ENCODE measurements at regions not wholly inside any gene's neighbourhood (a gene's known extent, or its start where the extent isn't known, plus 50 kb on each side); places are given as distances from the start of the nearest gene placed in this dataset.
"Not testable (repeated sequence)": the region's sequence is repeated elsewhere in the genome, so short reads cannot be mapped to it uniquely, and the experiment has no call there.

DNA sequence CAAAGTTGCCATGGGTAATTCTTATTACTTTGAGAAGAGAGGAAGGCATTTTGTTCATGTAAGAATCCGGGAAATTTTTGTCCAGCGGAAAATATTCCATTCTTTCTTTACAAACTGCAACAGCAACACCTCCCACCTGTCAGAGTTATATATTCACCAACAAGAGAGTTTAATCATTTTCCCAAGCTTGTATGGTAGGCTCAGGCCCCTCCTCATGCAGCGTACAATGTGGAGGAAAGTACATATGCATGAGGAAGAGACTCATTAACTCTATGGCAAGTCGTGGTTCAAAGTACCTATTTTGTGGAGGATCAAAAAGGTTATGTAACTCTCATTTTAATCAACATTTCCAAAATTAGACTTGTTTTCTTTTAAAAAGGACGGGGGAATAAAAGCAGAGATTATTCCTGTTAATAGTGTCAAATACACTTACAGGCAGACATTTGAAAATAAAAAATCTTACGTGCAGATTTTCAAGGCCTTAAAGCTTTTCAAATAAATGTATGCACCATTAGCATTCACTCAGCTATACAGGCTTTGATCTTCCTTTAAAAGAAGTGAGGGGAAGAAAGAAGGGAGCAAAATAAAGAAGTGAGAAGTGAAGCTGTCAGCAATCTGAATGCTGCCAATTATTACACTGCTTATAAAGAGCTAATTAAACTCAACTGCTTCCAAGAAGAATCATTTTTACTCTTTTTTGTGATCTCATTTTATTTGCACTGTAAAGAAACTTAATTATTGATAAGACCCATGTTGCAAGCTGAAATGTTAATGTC lies 204.8 kb downstream of the FAT4 start:
- no peak for DNase-seq

DNA sequence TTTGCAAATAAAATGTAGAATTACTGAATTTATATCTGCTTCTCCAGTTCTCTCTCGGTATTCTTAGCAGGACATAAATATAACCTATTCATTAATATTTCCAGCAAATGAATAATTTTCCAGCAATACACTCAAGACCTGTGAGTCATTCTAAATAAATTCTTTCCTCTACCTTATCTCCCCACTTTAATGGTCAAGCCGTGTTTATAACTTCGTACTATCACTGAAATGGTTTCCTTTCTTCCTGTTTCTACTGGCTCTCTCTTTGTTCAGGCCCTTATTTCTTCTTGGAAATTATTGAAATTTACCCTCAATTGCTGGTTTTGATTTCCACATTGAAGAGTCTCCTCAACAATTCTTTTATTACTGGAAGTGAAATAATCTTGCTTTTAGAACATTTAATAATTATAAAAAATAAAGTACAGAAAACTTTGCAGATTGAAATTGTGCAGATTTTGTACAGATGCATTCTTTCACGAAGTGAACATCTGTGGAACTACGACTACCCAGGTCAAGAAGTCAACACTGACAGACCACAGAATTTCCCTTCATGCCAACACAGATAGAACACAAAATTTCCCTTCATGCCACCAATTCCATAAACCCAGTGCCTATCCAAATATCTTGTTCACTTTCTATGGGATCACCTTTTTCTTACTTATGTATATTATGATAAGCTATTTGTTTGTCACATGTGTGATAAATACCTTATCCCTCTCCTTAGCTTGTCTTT lies 205.7 kb downstream of the FAT4 start:
- DNase-seq: no peak

DNA sequence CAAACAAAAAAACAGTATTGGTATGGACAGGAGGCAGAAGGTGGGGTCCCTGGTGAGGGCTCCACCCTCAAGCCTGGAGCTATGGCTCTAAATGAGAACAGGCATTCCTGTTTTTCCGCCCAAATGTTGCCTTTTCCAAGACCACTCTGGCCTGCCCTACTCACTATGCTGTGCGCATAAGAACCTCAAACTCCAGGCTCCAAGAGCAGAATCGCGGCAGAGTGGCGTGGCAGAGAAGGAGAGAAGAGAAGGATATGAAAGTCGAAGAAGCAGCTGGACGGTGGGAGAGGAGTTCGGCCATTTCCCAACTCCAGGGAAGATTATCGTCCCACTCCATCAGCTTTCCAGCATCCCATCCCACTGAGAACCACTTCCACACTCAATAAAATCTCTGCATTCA lies 207.8 kb downstream of the FAT4 start:
- no peak for DNase-seq

DNA sequence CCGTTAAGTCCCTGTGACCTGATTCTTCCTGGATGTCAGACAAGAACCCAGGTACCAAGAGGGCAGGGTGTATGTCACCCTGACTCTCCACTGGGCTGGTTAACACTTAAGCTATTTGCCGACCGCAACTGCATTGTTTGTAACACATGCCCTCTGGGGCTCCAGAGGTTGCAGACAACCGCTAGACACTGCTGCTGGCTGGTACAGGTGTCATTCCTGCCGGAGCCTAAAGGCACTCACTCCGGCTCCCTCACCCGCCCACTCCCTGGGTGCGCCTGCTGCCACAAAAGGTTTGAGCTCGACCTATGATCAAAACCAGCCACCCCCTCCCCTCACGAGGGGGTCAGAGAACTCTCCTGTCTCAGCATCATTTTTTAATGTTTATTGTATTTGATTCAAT lies 208.2 kb downstream of the FAT4 start:
- DNase-seq: no peak

DNA sequence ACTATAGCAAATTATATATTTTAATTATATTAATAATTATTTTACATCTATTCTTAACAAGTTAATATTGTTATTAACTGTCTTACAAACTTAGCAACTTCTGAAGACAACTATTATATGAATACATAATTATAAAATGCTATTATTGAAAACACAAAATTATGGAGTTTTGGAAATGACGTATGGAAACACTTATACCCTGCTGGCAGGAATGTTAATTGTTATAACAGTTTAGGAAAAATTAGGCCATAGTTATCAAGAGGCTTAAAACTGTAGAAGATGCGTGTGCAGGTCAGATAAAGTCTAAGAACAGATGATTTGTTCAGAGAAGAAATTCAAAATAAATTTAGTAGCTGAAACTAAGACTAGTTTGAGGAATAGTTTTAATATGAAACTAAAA lies 211.7 kb downstream of the FAT4 start:
- DNase-seq: no peak

DNA sequence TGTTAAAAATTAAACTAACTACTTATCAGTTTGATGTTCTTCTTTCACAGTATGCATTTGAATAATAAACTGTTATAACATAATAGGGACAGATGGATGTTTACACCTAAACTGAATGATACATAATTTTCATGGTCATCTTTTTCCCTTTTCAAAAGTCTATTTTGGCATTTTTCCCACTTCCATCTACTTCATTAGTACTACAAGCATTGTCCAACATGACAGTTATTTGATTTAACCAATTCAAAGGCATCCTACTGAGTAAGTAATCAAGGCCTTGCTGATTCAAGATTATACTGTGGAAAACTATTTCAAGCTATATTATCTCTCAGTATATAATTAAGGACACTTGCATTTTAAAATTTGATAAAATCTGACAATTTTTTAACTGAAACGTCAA lies 212.9 kb downstream of the FAT4 start:
- DNase-seq: no peak

DNA sequence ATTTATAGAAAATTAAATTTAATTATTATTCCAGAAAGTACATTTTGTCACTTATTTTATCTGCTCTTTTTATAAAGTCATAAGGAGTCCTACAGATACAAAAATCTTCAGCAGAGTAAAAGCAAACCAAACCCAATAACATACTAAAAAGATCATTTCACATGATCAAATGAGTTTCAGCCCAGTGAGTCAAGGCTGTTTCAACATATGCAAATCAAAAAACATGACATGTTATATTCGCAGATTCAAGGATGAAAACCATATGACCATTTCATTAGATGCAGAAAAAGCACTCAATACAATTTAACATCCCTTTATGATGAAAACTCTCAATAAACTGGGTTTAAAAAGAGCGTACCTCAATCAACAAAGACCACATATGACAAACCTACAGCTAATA lies 214.3 kb downstream of the FAT4 start:
- DNase-seq: no peak

DNA sequence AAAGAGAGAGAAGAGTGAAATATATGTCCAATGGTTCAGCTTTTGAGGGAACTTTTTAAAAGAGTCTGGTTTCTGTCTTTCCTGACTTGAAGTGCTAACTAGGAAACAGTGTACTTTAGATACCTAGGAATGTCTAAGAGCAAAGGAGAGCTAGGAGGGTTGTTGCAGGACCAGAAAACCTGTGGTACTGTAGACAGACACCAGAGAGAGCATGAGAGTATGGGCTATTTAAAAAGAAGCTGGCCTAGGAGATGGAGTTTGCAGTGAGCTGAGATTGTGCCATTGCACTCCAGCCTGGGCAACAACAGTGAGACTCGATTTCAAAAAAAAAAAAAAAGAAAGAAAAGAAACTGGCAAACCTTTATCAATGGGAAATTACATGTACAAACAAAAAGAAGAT lies 223.9 kb downstream of the FAT4 start:
- no peak for DNase-seq

DNA sequence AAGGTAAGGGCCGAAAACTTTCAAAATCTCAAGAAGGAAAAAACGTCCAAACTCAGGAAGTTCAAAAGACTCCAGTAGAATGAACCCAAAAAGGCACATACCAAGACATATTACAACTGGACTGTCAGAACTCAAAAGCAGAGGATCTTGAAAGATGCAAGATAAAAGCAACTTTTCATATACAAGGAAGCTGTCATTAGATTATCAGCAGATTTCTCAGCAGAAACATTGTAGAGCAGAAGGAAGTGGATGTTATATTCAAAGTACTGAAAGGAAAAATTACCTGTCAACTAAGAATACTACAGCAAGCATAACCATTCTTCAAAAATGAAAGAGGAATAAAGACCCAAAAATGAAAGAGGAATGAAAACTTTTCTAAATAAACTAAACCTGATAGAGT lies 224.9 kb downstream of the FAT4 start:
- no peak for DNase-seq

DNA sequence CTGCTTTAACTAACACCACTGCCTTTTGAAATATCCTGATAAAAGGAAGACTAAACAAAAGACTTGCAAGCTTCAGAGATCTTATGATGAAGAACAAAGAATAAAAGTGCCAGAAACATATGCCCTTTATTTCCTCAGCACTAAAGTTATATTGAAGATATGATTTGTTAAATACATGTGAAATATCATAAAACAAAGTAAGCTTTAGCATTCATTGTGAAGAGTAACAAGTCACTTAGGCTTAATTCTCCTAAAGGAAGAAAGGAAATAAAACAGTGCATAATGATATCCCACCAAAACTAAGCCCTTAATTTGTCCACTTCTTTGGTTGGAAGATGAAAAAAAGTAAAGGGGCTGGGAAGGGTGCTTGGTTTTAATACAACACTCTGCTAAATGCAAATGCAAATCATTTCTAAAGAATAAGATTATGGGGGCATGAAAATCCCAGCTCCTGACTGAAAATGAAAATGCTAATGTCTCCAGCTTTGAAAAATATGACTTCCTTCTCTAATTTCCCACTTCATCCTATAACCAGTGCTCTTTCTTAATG lies 227.2 kb downstream of the FAT4 start:
- DNase-seq: no peak

DNA sequence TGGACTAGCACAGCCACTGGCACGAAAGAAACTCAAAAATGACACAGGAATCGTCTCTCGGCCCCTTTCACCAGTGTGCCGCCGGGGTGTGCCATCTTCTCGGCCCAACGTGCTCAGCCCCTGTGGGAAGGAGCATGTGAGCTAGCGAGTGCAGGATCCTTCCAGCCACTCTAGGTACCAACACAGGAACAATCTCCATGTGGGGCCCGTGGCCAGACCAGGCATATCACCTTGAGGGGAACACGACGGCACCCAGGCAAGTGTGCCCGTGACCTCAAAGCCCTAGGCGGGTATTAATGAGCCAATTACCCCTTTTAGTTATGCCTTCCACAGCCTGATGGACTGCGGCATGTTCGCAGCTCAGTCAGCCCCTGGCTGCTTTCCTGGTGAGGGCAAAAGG lies 231.5 kb downstream of the FAT4 start:
- no peak for DNase-seq

DNA sequence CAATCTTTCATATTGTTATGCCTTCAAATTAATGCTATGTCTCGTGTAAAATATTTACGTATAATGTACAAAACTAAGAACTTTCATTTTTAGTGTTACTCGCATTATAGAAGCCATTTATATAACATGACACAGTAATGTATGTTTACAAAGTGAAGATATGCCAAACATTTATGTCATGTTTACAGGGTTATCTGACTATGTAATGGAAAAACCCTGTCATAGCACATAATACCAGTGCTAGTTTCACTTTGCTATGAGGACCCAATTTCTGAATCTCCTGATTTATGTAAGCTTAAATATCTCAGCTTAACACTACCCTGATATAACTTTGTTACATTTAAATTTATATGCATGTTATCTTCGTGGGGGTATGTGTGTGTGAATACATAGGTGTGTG lies 233.1 kb downstream of the FAT4 start:
- DNase-seq: no peak

DNA sequence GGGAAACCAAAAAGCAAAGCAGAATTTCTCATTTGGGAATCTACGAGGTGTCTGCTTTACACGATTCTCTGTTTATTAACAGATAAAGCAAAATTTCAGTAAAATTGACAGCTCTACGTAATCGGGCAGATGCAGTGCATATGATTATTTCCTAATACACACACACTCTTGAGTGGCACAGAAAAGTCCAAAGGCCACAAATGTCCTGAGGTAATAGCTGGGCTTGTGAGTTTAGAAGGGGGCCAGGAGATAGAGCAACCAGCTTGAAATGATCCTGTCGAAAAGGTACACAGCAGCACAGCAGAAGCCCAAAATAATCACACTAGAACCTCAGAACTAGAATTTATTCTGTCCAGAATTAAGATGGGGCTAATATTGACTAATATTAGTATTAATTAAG lies 236.0 kb downstream of the FAT4 start:
- no peak for DNase-seq

DNA sequence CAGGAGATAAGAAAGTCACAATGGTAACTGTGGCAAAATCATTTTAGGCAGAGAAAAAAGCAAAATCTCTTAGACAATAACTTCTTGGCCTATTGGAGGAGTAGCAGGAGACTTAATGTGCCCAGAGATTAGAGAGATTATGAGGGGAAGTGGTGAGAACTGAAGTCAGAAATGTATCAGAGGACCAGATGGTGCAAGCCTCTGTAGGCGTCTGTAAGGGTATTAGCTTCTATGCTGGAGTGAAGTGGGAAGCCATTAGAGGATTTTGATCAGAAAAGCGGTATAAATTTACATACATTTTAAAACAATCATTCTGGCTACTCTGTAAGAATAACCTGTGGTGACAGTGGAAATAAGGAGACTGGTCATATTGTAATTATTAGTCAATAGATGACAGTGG lies 236.7 kb downstream of the FAT4 start:
- DNase-seq: no peak

DNA sequence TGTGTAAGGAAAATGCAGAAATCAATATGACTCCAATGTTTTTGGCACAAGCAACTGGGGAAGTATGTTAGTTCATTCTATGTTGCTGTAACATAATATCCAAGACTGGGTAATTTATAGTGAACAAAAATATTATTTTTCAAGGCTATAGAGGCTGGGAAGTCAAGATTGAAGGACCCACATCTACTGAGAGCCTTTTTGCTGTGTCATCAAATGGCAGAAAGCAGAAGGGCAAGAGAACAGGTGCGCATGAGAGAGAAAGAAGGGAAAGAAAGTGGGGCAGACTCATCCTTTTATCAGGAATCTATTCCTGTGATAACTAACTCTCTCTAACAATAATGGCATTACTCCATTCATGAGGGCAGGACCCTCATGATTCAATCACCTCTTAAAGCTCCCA lies 237.2 kb downstream of the FAT4 start:
- DNase-seq: no peak

DNA sequence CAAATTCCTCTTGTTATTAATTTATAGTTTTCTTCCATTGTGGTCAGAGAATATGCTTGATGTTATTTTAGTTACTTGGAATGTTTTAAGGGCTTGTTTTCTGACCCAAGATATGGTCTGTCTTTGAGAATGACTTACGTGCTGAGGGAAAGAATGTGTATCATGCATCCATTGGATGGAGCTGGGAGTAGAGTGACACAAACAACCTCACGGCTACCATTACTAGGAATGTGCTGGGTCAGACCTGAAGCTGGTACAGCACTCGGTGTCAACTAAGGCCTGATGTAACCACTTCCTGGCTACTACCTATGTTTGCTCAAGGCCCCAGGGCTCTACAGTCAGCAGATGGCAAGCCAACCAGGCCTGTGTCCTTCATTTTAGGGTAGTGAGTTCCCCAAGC lies 257.8 kb downstream of the FAT4 start:
- DNase-seq: no peak

DNA sequence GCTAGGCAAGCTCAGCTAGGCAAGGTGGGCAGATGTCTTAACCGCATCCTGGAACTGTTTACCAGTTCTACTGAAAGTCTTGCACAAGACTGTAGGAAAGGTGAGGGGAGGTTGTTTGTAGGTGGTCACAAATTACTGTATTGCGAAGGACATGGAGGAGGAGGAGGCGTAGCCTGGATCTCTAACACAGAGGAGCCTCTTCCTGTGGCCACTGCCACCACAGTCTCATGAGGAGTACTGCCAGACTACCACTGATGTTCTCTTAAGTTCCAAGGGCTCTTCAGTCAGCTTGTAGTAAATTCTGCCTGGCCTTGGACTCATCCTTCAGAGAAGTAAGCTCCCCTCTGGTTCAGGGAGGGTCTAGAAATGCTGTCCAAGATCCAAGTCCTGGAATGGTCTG lies 258.6 kb downstream of the FAT4 start:
- DNase-seq: no peak

DNA sequence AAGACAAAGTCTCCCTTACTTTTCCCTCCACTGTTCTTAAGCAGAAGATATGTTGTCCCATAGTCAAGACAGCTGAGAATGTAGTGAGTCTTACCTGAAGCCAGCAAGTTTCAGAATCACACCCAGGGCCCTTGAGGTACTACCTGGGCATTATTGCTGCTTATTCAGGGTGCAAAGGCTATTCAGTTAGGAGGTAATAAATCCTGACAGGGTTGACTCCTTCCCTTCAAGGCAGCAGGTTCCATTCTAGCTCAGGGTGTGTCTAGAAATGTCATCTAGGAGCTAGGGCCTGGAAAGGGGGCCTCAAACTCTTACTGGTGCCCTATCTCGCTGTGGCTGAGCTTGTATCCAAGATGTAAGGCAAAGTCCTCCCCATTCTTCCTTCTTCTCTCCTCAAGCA lies 259.0 kb downstream of the FAT4 start:
- no peak for DNase-seq

DNA sequence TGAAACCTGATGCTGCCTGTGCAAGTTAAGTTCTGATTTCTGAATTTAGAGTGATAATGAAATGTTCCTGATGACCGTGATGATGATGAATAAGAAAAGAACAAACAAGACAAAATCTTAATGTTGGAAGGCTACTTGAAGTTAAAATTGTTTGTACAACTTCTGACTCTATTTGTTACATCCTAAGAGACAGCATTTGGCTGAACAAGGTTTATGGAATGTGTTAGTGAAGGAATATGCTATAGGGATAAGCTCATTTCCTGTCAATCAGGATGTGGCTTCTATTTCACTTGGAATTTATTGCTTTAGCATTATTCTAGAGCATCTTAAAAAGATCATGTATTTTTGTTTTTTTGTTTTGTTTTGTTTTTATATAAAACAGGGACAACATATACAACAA lies 267.5 kb downstream of the FAT4 start:
- DNase-seq: no peak

DNA sequence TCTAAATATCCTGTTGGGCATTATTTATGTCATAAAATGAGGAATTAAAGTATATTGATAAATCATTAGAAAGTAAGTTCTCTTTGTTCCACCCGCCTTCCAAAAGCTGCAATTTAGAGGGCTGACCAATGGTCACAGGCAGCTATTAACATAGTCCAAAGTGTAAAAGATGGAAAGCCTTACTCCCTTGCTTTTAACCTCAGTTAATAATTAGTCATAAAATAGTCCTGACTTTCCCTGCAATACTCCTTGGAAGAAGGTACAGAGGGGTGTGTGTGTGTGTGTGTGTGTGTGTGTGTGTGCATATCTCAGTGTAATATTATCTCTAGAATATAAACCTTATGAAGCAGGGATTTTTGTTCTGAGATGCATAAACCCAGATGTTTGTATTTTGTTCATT lies 275.4 kb downstream of the FAT4 start:
- DNase-seq: no peak

DNA sequence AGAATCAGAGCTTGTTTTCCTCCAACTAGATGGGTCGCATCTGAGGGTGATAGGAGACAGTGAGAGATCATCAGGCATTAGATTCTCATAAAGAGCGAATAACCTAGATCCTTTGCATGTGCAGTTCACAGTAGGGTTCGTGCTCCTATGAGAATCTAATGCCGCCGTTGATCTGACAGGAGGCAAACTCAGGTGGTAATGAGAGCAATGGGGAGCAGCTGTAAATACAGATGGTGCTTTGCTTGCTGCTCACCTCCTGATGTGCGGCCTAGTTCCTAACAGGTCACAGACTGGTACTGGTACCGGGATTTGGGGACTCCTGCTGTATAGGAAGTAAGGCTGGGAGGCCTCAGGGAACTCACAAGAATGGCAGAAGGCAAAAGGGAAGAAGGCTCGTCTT lies 276.5 kb downstream of the FAT4 start:
- DNase-seq: no peak

DNA sequence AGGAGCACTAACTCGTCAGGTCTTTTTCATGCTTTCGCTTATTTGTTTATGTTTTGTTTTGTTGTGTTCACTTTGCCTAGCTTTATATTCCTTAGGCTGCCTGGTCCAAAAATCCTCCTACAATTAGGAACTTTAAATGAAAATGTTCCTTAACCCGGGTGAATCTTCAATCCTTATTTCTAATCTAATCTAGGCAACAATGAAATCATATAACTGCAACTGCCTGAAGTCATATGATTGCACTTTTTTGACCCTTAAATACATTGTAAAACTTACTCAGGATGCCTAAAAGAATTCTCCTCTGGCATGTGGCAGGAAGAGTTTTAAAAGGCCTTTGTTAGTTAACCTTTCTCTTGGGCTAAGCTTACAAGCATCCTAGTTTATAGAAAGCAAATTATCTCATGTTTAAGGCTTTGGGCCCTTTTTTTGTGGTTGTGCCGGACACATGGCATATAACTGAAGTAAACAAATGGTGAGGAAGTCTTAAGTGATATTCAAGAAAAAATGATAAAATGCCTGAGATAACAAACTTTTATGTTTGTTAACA lies 279.4 kb downstream of the FAT4 start:
- no peak for DNase-seq

DNA sequence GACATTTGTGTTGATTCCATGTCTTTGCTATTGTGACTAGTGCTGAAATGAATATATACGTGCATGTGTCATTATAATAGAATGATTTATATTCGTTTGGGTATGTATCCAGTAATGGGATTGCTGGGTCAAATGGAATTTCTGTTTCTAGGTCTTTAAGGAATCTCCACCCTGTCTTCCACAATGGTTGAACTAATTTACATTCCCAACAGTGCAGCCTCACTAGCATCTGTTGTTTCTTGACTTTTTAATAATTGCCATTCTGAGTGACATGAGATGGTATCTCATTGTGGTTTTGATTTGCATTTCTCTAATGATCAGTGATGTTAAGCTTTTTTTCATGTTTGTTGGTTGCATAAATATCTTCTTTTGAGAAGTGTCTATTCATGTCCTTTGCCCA lies 291.2 kb downstream of the FAT4 start:
- DNase-seq: not testable (repeated sequence)

Measured in NCI-H1694 treated with DMSO at 0.1 percent for 48 hours (cell line).